ENCODE measurements at regions not wholly inside any gene's neighbourhood (a gene's known extent, or its start where the extent isn't known, plus 50 kb on each side); places are given as distances from the start of the nearest gene placed in this dataset.
A peak's percentile ranks its signal among the peaks of the same experiment; 100 is the strongest.
"Not testable (repeated sequence)": the region's sequence is repeated elsewhere in the genome, so short reads cannot be mapped to it uniquely, and the experiment has no call there.

- DNase-seq (ENCODE audit: low spot score): no peak
Observed at GRCh38 chr19:28669804-28670203, 543.1 kb downstream of the UQCRFS1 start.

GRCh38 chr19:28667348-28667977 lies 545.5 kb downstream of the UQCRFS1 start:
- no peak for DNase-seq (ENCODE audit: low spot score)

GRCh38 chr19:28665748-28666147 lies 547.2 kb downstream of the UQCRFS1 start:
- no peak for DNase-seq (ENCODE audit: low spot score)

- DNase-seq (ENCODE audit: low spot score): no peak
Observed at GRCh38 chr19:28656644-28657043, 556.3 kb downstream of the UQCRFS1 start.

GRCh38 chr19:28655054-28655453 lies 557.9 kb downstream of the UQCRFS1 start:
- no peak for DNase-seq (ENCODE audit: low spot score)

- no peak for DNase-seq (ENCODE audit: low spot score)
Observed at GRCh38 chr19:28652765-28653164, 560.2 kb downstream of the UQCRFS1 start.

GRCh38 chr19:28646629-28647028 lies 566.3 kb downstream of the UQCRFS1 start:
- no peak for DNase-seq (ENCODE audit: low spot score)

GRCh38 chr19:28644169-28644775 lies 568.7 kb downstream of the UQCRFS1 start:
- no peak for DNase-seq (ENCODE audit: low spot score)

GRCh38 chr19:28642787-28643683 lies 569.9 kb downstream of the UQCRFS1 start:
- DNase-seq (ENCODE audit: low spot score): no peak

- DNase-seq (ENCODE audit: low spot score): no peak
Observed at GRCh38 chr19:28641395-28641794, 571.6 kb downstream of the UQCRFS1 start.

GRCh38 chr19:28640506-28640905 lies 572.4 kb downstream of the UQCRFS1 start:
- DNase-seq (ENCODE audit: low spot score): no peak

- no peak for DNase-seq (ENCODE audit: low spot score)
Observed at GRCh38 chr19:28638445-28638844, 574.5 kb downstream of the UQCRFS1 start.

- no peak for DNase-seq (ENCODE audit: low spot score)
Observed at GRCh38 chr19:28636706-28637105, 576.2 kb downstream of the UQCRFS1 start.

GRCh38 chr19:28636016-28636629 lies 576.8 kb downstream of the UQCRFS1 start:
- DNase-seq (ENCODE audit: low spot score): no peak

- no peak for DNase-seq (ENCODE audit: low spot score)
Observed at GRCh38 chr19:28634837-28635236, 578.1 kb downstream of the UQCRFS1 start.

GRCh38 chr19:28634019-28634328 lies 579.0 kb downstream of the UQCRFS1 start:
- DNase-seq (ENCODE audit: low spot score): no peak

- DNase-seq (ENCODE audit: low spot score): peak; percentile 11
Observed at GRCh38 chr19:28633319-28634018, 579.5 kb downstream of the UQCRFS1 start.

- no peak for DNase-seq (ENCODE audit: low spot score)
Observed at GRCh38 chr19:28632371-28633080, 580.4 kb downstream of the UQCRFS1 start.

- DNase-seq (ENCODE audit: low spot score): no peak
Observed at GRCh38 chr19:28631961-28632360, 581.0 kb downstream of the UQCRFS1 start.

GRCh38 chr19:28627669-28628068 lies 585.3 kb downstream of the UQCRFS1 start:
- DNase-seq (ENCODE audit: low spot score): no peak

- DNase-seq (ENCODE audit: low spot score): not testable (repeated sequence)
Observed at GRCh38 chr19:28626407-28626806, 586.5 kb downstream of the UQCRFS1 start.
